GM21825 (cell line): ENCODE measurements at regions not wholly inside any gene's neighbourhood (a gene's known extent, or its start where the extent isn't known, plus 50 kb on each side); places are given as distances from the start of the nearest gene placed in this dataset.

ENCODE experiments used
- ATAC-seq: cut with Tn5 transposase; IDR thresholded peaks from one replicate; pipeline ENCODE4 v1.9.1; 2021; ENCODE audit warnings: mild to moderate bottlenecking, moderate library complexity; ENCODE audit not compliant: unreplicated experiment

DNA sequence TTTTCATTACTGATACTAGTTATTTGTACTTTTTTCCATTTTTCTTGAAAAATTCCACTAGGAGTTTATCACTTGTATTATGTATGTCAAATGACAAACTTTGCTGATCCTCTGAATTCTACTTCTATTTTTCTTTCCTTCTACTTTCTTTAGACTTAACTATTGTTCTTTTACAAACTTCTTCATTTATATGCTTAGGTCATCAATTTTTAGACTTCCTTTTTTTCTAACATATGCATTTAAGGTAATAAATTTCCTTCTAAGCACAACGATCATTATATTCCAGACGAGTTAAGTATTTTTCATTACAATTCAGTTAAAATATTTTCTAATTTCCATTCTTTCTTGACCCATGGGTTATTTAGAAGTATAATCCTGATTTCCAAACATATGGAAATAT is 240.8 kb downstream of the NHLRC3 start:
- ATAC-seq: no peak

DNA sequence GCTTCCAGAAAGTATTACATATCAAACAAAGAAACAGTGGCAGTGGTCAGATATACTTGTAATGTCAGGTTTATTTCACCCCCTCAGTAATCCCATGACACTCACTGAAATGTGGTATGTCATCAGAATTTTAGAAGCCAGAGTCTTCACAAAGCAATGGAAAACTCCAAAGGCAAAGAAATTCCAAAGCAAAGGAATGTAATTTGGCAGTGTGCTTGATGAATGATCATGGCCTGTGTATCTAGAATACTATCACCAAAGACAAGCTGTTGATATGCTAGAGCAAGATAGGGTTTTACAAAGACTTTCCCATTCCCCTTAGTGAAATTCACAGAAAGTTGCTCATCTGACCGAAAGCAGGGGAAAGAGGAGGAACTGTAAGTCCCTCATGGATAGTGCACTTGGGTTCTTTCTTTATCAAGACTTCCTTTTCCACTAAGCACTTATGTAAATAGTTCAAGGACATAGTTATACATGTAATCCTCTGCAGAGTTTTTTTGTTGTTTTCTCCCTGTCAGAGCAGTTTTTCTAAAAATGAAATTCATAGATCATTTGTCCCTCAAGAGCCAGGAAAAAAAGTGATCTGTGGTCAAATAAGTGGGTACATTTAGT is 243.4 kb downstream of the NHLRC3 start:
- no peak for ATAC-seq

DNA sequence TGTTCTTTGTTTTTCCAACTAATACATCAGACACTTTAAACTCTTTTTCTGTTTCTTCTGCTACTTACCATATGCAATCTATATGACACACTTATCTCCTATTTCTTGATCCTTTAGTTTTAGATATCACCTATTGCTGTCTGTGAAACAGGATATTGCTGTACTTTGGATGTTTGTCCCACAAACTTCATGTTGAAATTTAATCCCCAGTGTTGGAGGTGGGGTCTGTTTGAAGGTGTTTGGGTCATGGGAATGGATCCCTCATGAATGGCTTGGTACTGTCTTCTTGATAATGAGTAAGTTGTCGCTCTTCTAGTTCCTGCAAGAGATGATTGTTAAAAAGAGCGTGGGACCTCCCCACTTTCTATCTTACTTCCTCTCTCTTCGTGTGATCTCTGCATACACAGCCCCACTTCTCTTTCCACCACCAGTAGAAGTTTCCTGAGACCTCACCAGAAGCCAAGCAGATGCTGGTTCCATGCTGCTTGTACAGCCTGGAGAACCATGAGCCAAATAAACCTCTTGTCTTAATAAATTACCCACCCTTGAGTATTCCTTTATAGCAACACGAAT is 244.2 kb downstream of the NHLRC3 start:
- peak; percentile 97 for ATAC-seq

DNA sequence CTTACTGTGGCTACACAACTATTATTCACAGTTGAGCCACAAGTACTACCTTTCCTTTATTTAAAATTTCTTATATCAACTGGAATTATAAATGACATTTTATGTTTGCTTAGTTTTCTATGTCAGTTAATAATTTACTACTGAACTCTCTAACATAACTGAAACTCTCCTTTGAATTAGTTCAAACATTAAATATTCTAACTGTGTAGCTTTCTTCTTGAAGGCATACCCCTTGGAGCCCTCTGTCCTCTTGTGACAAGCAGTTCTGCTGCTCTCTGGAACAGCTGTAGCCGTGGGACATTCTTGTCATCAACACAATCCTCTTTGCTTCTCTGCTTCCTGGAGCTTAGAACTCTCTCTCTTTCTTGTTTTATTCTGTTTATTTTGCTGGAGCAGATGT is 244.8 kb downstream of the NHLRC3 start:
- ATAC-seq: peak; percentile 35

DNA sequence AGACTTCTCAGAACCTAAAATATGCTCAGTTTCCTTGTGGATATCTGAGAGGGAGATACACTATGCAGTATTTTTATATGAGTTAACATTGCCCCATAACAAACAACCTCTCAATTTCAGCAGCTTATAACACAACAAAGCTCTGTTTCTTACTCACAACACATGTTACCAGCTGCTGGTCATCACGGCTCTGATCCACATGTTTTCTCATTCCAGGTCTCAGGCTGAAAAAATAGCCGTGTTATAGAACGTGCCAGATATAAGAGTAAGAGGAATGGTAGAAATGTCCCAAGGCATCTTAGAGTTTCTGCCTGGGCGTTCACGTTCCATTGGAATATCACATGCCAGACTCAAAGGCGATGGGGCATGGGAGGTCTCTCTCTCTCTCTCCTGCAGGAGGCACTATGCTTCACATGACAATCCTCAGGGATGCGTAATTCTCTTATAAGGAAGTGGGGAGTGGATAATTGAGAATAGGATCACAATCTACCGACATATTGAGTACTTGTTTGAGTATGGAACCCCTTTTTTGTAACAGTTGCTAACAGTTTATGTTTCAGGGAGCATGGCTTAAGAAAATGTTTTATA is 246.6 kb downstream of the NHLRC3 start:
- ATAC-seq: no peak
